Activated CD4-positive, alpha-beta T cell treated with anti-CD3 and anti-CD28 coated beads, Interleukin-2, amount 50 U/mL, for 4 hours (primary cell): ENCODE measurements at regions not wholly inside any gene's neighbourhood (a gene's known extent, or its start where the extent isn't known, plus 50 kb on each side); places are given as distances from the start of the nearest gene placed in this dataset.

ENCODE experiments used
- DNase-seq, 2 experiments: peaks; one replicate each; pipeline ENCODE4 v3.0.0-alpha.2; 2020

- DNase-seq = no peak
Measured at GRCh38 chr3:194219826-194220410, 84.0 kb downstream of the HES1 start.

GRCh38 chr3:194220901-194221326, 85.0 kb downstream of the HES1 start:
- DNase-seq = no peak

- DNase-seq = no peak
Measured at GRCh38 chr3:194221336-194221735, 85.4 kb downstream of the HES1 start.

- no peak for DNase-seq
Measured at GRCh38 chr3:194223951-194224350, 88.0 kb downstream of the HES1 start.

GRCh38 chr3:194224471-194225417, 88.8 kb downstream of the HES1 start:
- no peak for DNase-seq

- no peak for DNase-seq
Measured at GRCh38 chr3:194225418-194225812, 89.5 kb downstream of the HES1 start.

- DNase-seq = no peak
Measured at GRCh38 chr3:194225988-194226663, 90.2 kb downstream of the HES1 start.

- no peak for DNase-seq
Measured at GRCh38 chr3:194231929-194232832, 96.2 kb downstream of the HES1 start.

GRCh38 chr3:194233150-194233549, 97.2 kb downstream of the HES1 start:
- DNase-seq = no peak

- DNase-seq = no peak
Measured at GRCh38 chr3:194235160-194235559, 99.2 kb downstream of the HES1 start.

GRCh38 chr3:194237110-194237509, 101.2 kb downstream of the HES1 start:
- DNase-seq = no peak

- no peak for DNase-seq
Measured at GRCh38 chr3:194240766-194241165, 104.8 kb downstream of the HES1 start.

GRCh38 chr3:194243172-194243837, 107.4 kb downstream of the HES1 start:
- no peak for DNase-seq

- DNase-seq = no peak
Measured at GRCh38 chr3:194244167-194244566, 107.0 kb downstream of the CPN2 start.

GRCh38 chr3:194245474-194245873, 105.7 kb downstream of the CPN2 start:
- no peak for DNase-seq

- DNase-seq = no peak
Measured at GRCh38 chr3:194245975-194246561, 105.1 kb downstream of the CPN2 start.

GRCh38 chr3:194246709-194247349, 104.3 kb downstream of the CPN2 start:
- DNase-seq = no peak

- DNase-seq = no peak
Measured at GRCh38 chr3:194247350-194247740, 103.8 kb downstream of the CPN2 start.

GRCh38 chr3:194249323-194250097, 101.6 kb downstream of the CPN2 start:
- no peak for DNase-seq
